Stomach smooth muscle (tissue), 2 donors: ENCODE measurements at regions not wholly inside any gene's neighbourhood (a gene's known extent, or its start where the extent isn't known, plus 50 kb on each side); places are given as distances from the start of the nearest gene placed in this dataset.

Experiments
- H3K27ac ChIP-seq: one replicate; pipeline ENCODE4 v1.7.0; 2013; ENCODE audit warnings: mild to moderate bottlenecking, low read length, inconsistent platforms
- H3K27me3 ChIP-seq, 2 donors: one replicate each; pipeline ENCODE4 v1.7.0; 2013; ENCODE audit warnings: low read length in 2 of 2; ENCODE audit not compliant: insufficient read depth in 2 of 2, control insufficient read depth in 1 of 2
- H3K36me3 ChIP-seq, 2 donors: one replicate each; pipeline ENCODE4 v1.7.0; 2013; ENCODE audit warnings: low read length in 2 of 2; ENCODE audit not compliant: control insufficient read depth in 2 of 2, insufficient read depth in 2 of 2
- H3K4me1 ChIP-seq: one replicate; pipeline ENCODE4 v1.7.0; 2013; ENCODE audit warnings: low read length; ENCODE audit not compliant: control insufficient read depth, insufficient read depth
- H3K4me3 ChIP-seq, 2 donors: one replicate each; pipeline ENCODE4 v1.7.0; 2013; ENCODE audit warnings: low read length in 2 of 2
- H3K9ac ChIP-seq, 2 donors: one replicate each; pipeline ENCODE4 v1.7.0; 2013; ENCODE audit warnings: low read length in 2 of 2, mild to moderate bottlenecking in 1 of 2
- H3K9me3 ChIP-seq, 2 donors: one replicate each; pipeline ENCODE4 v1.7.0; 2013; ENCODE audit warnings: low read length in 2 of 2; ENCODE audit not compliant: control insufficient read depth in 2 of 2
- donor health status: healthy.
- donor health status: Pancreatic carcinoma.

GRCh38 chr4:11782859-11783258, 354.2 kb upstream of the HS3ST1 start:
- Histone ChIP-seq H3K27me3 (no peaks in the 10 kb centered on the region), H3K9ac (no peak overlapping the region), H3K9me3 (no peaks in the 10 kb centered on the region), H3K4me1 (no peaks in the 10 kb centered on the region), H3K36me3 (no peaks in the 10 kb centered on the region), H3K4me3 (no peak overlapping the region), H3K27ac (no peak overlapping the region)

- Histone ChIP-seq H3K4me1 (no peaks in the 10 kb centered on the region), H3K9me3 (no peaks in the 10 kb centered on the region), H3K36me3 (no peaks in the 10 kb centered on the region), H3K27ac (no peak overlapping the region), H3K9ac (no peak overlapping the region), H3K27me3 (no peaks in the 10 kb centered on the region), H3K4me3 (no peak overlapping the region)
Measured at GRCh38 chr4:11777447-11777846, 348.8 kb upstream of the HS3ST1 start.

DNA sequence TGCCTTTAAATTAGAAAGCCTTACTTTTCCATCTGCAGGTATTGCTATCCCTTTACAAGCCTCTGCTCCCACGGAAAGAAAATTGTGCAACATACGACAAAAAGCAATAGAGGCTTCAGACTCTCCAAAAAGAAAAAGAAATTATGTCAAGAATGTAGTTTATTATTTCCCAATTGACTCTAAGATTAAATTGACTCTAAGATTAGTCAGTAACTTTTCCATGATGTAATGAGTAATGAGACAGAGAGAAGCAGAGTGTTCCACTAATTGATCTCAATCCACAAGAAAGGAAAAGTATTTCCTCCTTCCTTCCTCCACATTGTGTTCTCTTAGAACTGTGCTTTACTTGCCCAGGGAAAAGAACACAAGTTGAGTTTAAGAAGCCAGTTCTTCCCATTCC, 345.7 kb upstream of the HS3ST1 start:
- H3K9ac ChIP-seq, result no peak overlapping the region
- H3K4me1 ChIP-seq, result no peaks in the 10 kb centered on the region
- no peaks in the 10 kb centered on the region for H3K27me3 ChIP-seq
- no peak overlapping the region for H3K4me3 ChIP-seq
- no peaks in the 10 kb centered on the region for H3K9me3 ChIP-seq
- no peaks in the 10 kb centered on the region for H3K36me3 ChIP-seq
- H3K27ac ChIP-seq, result no peak overlapping the region

- no peaks in the 10 kb centered on the region for H3K9me3 ChIP-seq
- H3K9ac ChIP-seq, result no peak overlapping the region
- no peaks in the 10 kb centered on the region for H3K36me3 ChIP-seq
- H3K27ac ChIP-seq, result no peak overlapping the region
- H3K4me3 ChIP-seq, result no peak overlapping the region
- H3K4me1 ChIP-seq, result no peaks in the 10 kb centered on the region
- H3K27me3 ChIP-seq, result no peaks in the 10 kb centered on the region
Measured at GRCh38 chr4:11773798-11774197, 345.1 kb upstream of the HS3ST1 start.

- Histone ChIP-seq H3K27ac (no peak overlapping the region), H3K9me3 (no peaks in the 10 kb centered on the region), H3K9ac (no peak overlapping the region), H3K4me1 (no peaks in the 10 kb centered on the region), H3K4me3 (no peak overlapping the region), H3K27me3 (no peaks in the 10 kb centered on the region), H3K36me3 (no peaks in the 10 kb centered on the region)
Measured at GRCh38 chr4:11769434-11769833, 340.7 kb upstream of the HS3ST1 start.

DNA sequence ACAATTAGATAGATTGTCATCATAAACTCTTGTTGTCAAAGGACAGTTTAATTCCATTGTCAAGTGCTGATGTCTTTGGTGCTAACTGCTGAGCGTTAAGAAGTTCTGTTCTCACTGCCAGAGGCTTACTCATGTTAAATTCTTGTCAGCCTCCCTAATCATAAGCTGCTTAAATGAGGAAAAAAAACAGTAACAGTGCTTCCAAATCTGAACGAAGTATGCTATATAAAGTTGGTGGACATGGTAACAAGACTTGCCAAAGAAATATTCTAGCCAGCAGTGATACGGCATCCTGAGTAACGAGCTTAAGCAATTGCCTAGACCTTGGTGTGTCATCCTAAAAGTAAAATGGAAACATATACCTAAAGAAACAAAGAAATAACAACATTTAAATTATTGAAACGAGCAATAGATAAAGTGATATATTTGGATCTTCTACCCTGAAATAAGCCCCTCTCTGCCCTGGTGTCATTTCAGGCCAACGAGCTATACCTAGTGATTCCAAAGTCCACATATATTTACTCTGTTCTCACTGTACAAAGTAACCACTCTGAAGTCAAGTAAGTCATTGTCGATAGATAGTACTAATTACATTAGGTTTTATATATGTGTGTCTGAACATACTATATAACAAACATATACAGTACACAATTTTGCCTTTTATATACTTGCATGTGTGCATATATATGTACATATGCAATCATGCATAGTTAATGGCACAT, 339.7 kb upstream of the HS3ST1 start:
- no peaks in the 10 kb centered on the region for H3K27me3 ChIP-seq
- no peak overlapping the region for H3K9ac ChIP-seq
- H3K9me3 ChIP-seq, result no peaks in the 10 kb centered on the region
- H3K4me3 ChIP-seq, result no peak overlapping the region
- H3K27ac ChIP-seq, result no peak overlapping the region
- no peaks in the 10 kb centered on the region for H3K36me3 ChIP-seq
- H3K4me1 ChIP-seq, result no peaks in the 10 kb centered on the region

DNA sequence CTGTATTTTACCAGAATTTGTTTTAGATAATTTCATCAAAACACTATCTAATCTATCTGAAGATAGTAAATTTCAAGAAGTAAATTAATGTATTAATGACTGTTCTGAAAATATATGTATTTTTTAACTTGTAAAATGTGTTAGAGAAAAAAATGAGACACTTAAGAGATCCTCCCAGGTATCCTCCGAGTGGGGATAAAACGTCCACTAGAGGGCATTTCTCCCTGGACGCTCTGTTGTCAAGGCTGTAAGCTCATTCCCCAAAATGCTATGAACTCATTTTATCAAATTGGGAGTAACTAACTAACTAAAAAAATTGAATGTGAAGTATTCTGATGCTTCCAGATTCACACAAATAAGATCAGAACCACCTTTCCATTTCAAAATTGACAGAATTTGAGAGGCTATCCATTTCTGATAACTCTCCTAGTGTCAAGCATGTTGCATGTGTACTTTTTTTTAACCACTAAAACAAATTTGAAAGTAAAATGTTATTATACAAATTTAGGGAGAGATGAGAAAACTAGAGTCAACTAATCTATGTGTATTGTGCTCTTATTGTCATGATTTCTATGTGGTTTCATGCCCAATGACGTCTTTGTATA, 337.3 kb upstream of the HS3ST1 start:
- no peaks in the 10 kb centered on the region for H3K9me3 ChIP-seq
- no peak overlapping the region for H3K27ac ChIP-seq
- no peaks in the 10 kb centered on the region for H3K36me3 ChIP-seq
- no peaks in the 10 kb centered on the region for H3K4me1 ChIP-seq
- H3K4me3 ChIP-seq, result no peak overlapping the region
- no peaks in the 10 kb centered on the region for H3K27me3 ChIP-seq
- no peak overlapping the region for H3K9ac ChIP-seq

DNA sequence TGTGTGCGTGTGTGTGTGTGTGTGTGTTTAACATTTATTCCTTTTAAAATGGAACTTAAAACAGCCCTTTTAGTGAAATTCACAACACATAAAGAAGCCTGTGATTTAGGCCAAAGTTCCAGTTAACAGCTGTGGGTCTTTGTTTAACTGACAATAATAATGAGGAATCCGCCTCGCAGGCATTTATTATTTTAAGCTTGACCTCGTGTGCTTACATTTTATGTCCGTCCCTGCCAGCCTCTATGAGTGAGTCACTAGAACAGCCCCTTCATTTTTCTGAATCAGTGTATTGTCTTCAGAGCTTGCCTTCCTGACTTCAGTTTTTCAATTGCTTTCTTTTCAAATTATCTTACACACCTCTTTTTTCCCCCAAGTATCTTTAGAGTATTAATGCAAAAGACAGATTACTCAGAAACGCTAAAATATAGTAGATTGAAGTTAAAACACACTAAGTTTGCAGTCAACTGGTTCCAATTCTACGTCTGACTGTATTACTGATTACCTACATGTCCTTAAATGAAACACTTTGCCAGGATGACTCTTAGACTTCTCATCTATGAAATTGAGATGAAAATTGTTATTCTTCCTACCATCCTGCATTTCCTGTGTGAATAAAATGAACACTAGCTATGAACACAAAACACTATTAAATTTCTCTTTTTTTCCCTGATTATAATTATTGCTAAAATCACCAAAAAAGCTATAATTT, 319.6 kb upstream of the HS3ST1 start:
- no peak overlapping the region for H3K27ac ChIP-seq
- no peaks in the 10 kb centered on the region for H3K36me3 ChIP-seq
- H3K27me3 ChIP-seq, result no peaks in the 10 kb centered on the region
- H3K9ac ChIP-seq, result no peak overlapping the region
- H3K9me3 ChIP-seq, result no peaks in the 10 kb centered on the region
- H3K4me3 ChIP-seq, result no peak overlapping the region
- H3K4me1 ChIP-seq, result no peaks in the 10 kb centered on the region

GRCh38 chr4:11746734-11747133, 318.0 kb upstream of the HS3ST1 start:
- H3K27ac ChIP-seq, result no peak overlapping the region
- H3K9ac ChIP-seq, result no peak overlapping the region
- H3K36me3 ChIP-seq, result no peaks in the 10 kb centered on the region
- H3K27me3 ChIP-seq, result no peaks in the 10 kb centered on the region
- H3K4me3 ChIP-seq, result no peak overlapping the region
- H3K9me3 ChIP-seq, result no peaks in the 10 kb centered on the region
- H3K4me1 ChIP-seq, result no peaks in the 10 kb centered on the region

GRCh38 chr4:11743976-11744375, 315.3 kb upstream of the HS3ST1 start:
- Histone ChIP-seq H3K4me1 (no peaks in the 10 kb centered on the region), H3K27ac (no peak overlapping the region), H3K36me3 (no peaks in the 10 kb centered on the region), H3K9ac (no peak overlapping the region), H3K4me3 (no peak overlapping the region), H3K9me3 (no peaks in the 10 kb centered on the region), H3K27me3 (no peaks in the 10 kb centered on the region)

DNA sequence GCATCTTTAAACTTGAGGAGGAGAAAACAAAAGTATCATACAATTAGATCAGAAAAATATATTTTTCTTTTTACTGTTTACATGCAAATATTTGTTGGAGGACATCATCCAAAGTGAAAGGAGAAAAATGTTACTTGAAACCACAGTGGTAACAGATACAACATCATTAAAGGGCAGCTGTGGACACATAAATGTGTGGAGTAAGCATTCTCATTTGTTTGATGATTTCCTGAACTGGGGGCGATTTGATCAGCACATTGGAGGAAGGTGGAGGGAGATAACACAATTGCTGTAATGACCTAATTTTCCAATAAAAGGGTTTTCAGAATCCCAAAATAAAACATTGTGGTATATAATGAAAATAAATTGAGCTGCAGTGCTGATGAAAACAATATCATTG, 314.5 kb upstream of the HS3ST1 start:
- Histone ChIP-seq H3K4me1 (no peaks in the 10 kb centered on the region), H3K27ac (no peak overlapping the region), H3K9ac (no peak overlapping the region), H3K9me3 (no peaks in the 10 kb centered on the region), H3K4me3 (no peak overlapping the region), H3K27me3 (no peaks in the 10 kb centered on the region), H3K36me3 (no peaks in the 10 kb centered on the region)
